Psoas muscle (tissue), 7 donors: ENCODE measurements at regions not wholly inside any gene's neighbourhood (a gene's known extent, or its start where the extent isn't known, plus 50 kb on each side); places are given as distances from the start of the nearest gene placed in this dataset.

ENCODE experiments used
- ATAC-seq, 4 donors: fragments of 200-7000 bp; cut with Tn5 transposase; one replicate each; pipeline ENCODE4 v1.9.1; 2020; ENCODE audit warnings: moderate library complexity in 3 of 4, mild to moderate bottlenecking in 2 of 4
- DNase-seq, 2 donors: peaks; one replicate each; pipeline ENCODE4 v3.0.0-alpha.2; 2020
- H3K27ac ChIP-seq: fragments of 200-600 bp; one replicate; pipeline ENCODE4 v1.8.0; 2022
- H3K27me3 ChIP-seq, 3 donors: fragments of 200-600 bp in 1 of 3; one replicate each; pipeline versions ENCODE4 v1.6.1 to v1.8.0; 2013 to 2022; ENCODE audit warnings: low read length in 2 of 3, mild to moderate bottlenecking in 2 of 3, moderate library complexity in 1 of 3; ENCODE audit not compliant: insufficient read depth in 3 of 3
- H3K36me3 ChIP-seq, 2 donors: fragments of 200-600 bp in 1 of 2; one replicate each; pipeline versions ENCODE4 v1.6.1 to v1.8.0; 2013 to 2022; ENCODE audit warnings: low read depth in 1 of 2, mild to moderate bottlenecking in 1 of 2, moderate library complexity in 1 of 2; ENCODE audit not compliant: insufficient read depth in 1 of 2
- H3K4me1 ChIP-seq: fragments of 200-600 bp; one replicate; pipeline ENCODE4 v1.8.0; 2022
- H3K4me3 ChIP-seq: fragments of 200-600 bp; one replicate; pipeline ENCODE4 v1.8.0; 2022; ENCODE audit warnings: mild to moderate bottlenecking
- H3K9me3 ChIP-seq: fragments of 200-600 bp; one replicate; pipeline ENCODE4 v1.8.0; 2022
- WGBS, 3 donors: extraction: QIAGEN DNeasy Blood & Tissue Kit; methylation state at CpG; one replicate each; pipeline versions ENCODE4 v1.1.6 to v1.1.7; 2013; 5-methylcytosine and 5-hydroxymethylcytosine counted together
- intact Hi-C, 2 donors: fragments of 100-400 bp; cut with DNase I; formaldehyde crosslinking; loops; one replicate each; pipeline versions ENCODE4 v1.11.0 to v1.14.2; 2022
- TF ChIP-seq, protein P1 (sequence below): fragments of 200-600 bp; IDR thresholded peaks from one replicate; pipeline ENCODE4 v1.8.0; 2022; ENCODE audit warnings: antibody characterized with exemption
- donor health status: healthy with polysubstance abuse.
- donor health status: DM: no; HTN: no; CAD: no; lungs with moderate emphysema.
- donor health status: Bipolar disorder and iron deficiency.
- donor health status: healthy.
- donor health status: DM: yes; HTN: yes; CAD: no.
- donor health status: DM: no; HTN: no; CAD: no.
- donor health status: DM: yes; HTN: yes; CAD: no.

DNA sequence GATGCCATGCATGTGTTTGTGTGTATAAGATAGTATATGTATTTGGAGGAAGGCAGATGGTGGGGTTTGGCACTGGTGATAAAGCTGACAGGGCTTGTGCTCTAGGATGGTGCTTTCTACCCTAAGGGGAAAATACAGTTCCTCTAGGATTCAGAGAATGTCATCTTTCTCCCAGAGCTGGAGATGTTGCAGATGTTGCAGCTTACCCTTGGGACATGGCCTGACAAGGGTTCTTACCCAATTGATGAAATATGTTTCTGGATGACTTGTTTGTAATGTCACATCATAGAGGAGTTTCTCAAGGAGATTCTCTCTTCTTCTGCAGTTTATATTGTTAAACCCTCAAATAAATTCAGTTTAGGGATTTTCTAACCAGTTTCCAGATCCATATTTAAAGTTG, 52.5 kb upstream of the PITX2 start:
- H3K4me1 ChIP-seq, result no peaks in the 10 kb centered on the region
- DNase-seq, result no peak
- no peak overlapping the region for H3K4me3 ChIP-seq
- no peaks in the 10 kb centered on the region for H3K27me3 ChIP-seq
- TF ChIP-seq, protein P1, sequence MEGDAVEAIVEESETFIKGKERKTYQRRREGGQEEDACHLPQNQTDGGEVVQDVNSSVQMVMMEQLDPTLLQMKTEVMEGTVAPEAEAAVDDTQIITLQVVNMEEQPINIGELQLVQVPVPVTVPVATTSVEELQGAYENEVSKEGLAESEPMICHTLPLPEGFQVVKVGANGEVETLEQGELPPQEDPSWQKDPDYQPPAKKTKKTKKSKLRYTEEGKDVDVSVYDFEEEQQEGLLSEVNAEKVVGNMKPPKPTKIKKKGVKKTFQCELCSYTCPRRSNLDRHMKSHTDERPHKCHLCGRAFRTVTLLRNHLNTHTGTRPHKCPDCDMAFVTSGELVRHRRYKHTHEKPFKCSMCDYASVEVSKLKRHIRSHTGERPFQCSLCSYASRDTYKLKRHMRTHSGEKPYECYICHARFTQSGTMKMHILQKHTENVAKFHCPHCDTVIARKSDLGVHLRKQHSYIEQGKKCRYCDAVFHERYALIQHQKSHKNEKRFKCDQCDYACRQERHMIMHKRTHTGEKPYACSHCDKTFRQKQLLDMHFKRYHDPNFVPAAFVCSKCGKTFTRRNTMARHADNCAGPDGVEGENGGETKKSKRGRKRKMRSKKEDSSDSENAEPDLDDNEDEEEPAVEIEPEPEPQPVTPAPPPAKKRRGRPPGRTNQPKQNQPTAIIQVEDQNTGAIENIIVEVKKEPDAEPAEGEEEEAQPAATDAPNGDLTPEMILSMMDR, result no peak
- no peak for ATAC-seq
- H3K9me3 ChIP-seq, result no peaks in the 10 kb centered on the region
- H3K36me3 ChIP-seq, result no peaks in the 10 kb centered on the region
- intact Hi-C loops, result no loop called here
- no peak overlapping the region for H3K27ac ChIP-seq

DNA sequence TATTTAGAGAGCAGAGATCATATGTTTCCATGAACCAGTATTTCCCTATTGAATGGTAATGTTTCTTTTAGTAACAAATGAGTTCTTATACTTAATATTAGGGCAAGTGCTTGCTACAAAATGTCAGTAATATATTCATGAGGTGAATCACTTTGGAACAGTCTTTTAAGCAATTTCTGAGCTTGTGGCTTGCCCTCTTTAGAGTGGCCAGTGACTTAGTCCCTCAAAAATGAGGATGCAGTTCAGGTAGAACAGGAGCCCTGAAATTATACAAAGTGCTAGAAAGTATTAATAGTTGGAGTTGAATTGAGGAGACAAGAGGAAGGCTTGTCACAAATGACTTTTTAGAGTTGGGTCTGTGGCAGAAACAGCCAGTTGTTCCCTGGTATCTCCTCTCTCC, 53.4 kb upstream of the PITX2 start:
- TF ChIP-seq, protein P1, result no peak
- intact Hi-C loops, result no loop called here
- H3K36me3 ChIP-seq, result no peaks in the 10 kb centered on the region
- H3K9me3 ChIP-seq, result no peaks in the 10 kb centered on the region
- ATAC-seq, result no peak
- no peak overlapping the region for H3K4me3 ChIP-seq
- no peak overlapping the region for H3K27ac ChIP-seq
- no peaks in the 10 kb centered on the region for H3K27me3 ChIP-seq
- DNase-seq, result no peak
- H3K4me1 ChIP-seq, result no peaks in the 10 kb centered on the region

DNA sequence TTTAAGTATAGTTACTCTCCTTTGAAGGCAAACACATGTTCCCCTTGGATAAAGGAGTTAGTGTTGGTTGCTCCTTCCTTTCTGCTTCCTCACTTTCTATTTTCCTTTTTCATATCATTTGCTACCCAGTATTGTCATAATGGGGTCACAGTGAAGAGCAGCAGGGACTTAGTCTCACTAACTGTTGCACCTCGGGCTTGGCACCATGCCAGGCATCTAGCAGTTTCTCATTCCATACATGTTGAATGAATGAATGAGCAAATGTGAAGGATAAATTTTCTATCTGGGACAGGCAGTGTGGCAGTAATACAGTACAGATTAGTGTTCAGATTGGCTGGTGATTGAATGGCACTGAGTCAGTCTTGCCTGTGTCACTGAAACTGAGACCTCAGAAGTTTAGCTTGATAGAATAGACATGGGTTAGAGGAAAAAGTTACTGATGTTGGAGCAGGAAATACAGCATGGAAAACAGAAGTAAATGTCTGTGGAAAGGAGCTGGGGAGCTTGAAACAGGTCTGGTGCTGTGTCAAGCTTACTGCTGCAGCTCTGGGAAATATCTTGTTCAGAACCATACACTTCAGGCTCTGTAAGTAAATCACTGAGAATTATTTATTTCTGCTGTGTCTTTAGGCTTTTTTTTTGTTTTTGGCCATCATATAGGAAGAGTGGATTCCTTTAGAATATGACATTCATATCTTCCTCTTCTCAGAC, 55.8 kb upstream of the PITX2 start:
- no peaks in the 10 kb centered on the region for H3K36me3 ChIP-seq
- H3K9me3 ChIP-seq, result no peaks in the 10 kb centered on the region
- no peaks in the 10 kb centered on the region for H3K4me1 ChIP-seq
- no peak overlapping the region for H3K4me3 ChIP-seq
- intact Hi-C loops, result no loop called here
- H3K27me3 ChIP-seq, result no peaks in the 10 kb centered on the region
- no peak overlapping the region for H3K27ac ChIP-seq
- DNase-seq (no peak), ATAC-seq (no peak)
- 3 to 21% (median 9%) methylated on average over 1 of the region's 1 CpG for WGBS, 3 donors
- TF ChIP-seq, protein P1, result no peak

DNA sequence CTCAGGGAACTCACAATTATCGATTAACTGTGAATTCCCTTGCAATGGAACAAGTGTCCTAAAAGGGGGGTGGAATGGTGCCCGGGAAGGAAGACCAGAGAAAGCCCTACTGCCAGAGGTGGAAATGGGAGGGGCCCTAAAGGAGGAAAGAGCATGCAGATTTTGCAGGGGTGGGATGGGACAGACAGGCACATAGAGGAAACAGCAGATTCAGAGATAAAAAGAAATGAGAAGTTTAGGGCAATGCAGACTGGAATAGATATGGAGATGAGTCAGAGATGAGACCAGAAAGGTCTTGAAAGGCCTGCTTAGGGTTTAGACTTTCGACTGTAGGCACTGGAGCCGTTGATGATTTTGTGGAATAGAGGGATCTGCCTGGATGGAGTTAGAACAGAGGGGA, 57.4 kb upstream of the PITX2 start:
- no peak overlapping the region for H3K27ac ChIP-seq
- DNase-seq (no peak), ATAC-seq (no peak)
- no peaks in the 10 kb centered on the region for H3K4me1 ChIP-seq
- no peaks in the 10 kb centered on the region for H3K36me3 ChIP-seq
- H3K27me3 ChIP-seq, result no peaks in the 10 kb centered on the region
- intact Hi-C loops, result loop anchor here in 1 of 2 donors (10.0 kb wide), 1 partner anchor 45 kb away; no protein-coding TSS in a partner anchor
- no peaks in the 10 kb centered on the region for H3K9me3 ChIP-seq
- TF ChIP-seq, protein P1, result no peak
- H3K4me3 ChIP-seq, result no peak overlapping the region
- WGBS, 3 donors, result 75 to 83% (median 77%) methylated on average over 4 of the region's 4 CpGs

DNA sequence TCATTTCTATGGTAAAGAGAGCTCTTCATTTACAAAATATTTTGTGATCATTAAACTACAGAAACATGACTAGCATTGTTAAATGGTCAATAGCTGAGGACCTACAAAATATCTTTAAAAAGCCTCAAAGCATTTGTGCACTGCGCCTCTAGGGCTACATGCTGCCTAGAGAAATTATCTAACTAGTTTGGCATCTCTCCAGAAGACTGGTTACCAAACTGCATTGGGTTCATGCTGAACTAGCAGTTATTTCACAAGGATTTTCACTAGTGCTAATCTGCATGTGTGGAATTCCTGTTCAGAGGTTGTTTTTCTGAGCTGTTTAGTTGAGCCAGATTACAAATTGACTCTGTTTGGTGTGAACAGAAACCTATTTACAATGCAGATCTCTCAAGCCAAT, 58.5 kb upstream of the PITX2 start:
- Histone ChIP-seq H3K27ac (no peak overlapping the region), H3K4me3 (no peak overlapping the region), H3K27me3 (no peaks in the 10 kb centered on the region), H3K4me1 (no peaks in the 10 kb centered on the region), H3K9me3 (no peaks in the 10 kb centered on the region), H3K36me3 (no peaks in the 10 kb centered on the region)
- no peak for ATAC-seq
- no peak for DNase-seq
- WGBS, 3 donors, result 91 to 93% (median 92%) methylated on average over 1 of the region's 1 CpG
- TF ChIP-seq, protein P1, result no peak
- intact Hi-C loops, result loop anchor here in 1 of 2 donors (10.0 kb wide), 1 partner anchor 47 kb away; no protein-coding TSS in a partner anchor
